ENCODE measurements at regions not wholly inside any gene's neighbourhood (a gene's known extent, or its start where the extent isn't known, plus 50 kb on each side); places are given as distances from the start of the nearest gene placed in this dataset.

GRCh38 chr1:55554611-55555010 lies 339.4 kb upstream of the USP24 start:
- H2AFZ ChIP-seq (ENCODE audit: low read length): no peak overlapping the region
- no peak overlapping the region for H3K4me3 ChIP-seq (ENCODE audit: low read depth, low read length, poor library complexity, severe bottlenecking)
- H3K9me2 ChIP-seq (ENCODE audit: low read depth, low read length): no peaks in the 10 kb centered on the region
- H3K9ac ChIP-seq (ENCODE audit: low read length): no peak overlapping the region
- no peaks in the 10 kb centered on the region for H3K9me3 ChIP-seq (ENCODE audit: low read length)
- TF ChIP-seq EZH2 (IDR thresholded peaks at IDR 0.05; ENCODE audit: borderline replicate concordance, low read length) (no peak), CTCF (IDR thresholded peaks at IDR 0.05; ENCODE audit: low read length) (no peak)
- no peak overlapping the region for H3K4me2 ChIP-seq (ENCODE audit: low read length)
- no peaks in the 10 kb centered on the region for H4K20me1 ChIP-seq (ENCODE audit: insufficient read depth, low read length)
- H3K79me2 ChIP-seq (ENCODE audit: insufficient read depth, low read length): no peaks in the 10 kb centered on the region
- H3K27me3 ChIP-seq (ENCODE audit: insufficient read depth, low read length): no peaks in the 10 kb centered on the region
- no peaks in the 10 kb centered on the region for H3K36me3 ChIP-seq (ENCODE audit: insufficient read depth, low read length)
- no peaks in the 10 kb centered on the region for H3F3A ChIP-seq (ENCODE audit: insufficient read depth, low read length)
- H3K4me1 ChIP-seq (ENCODE audit: insufficient read depth, low read length, severe bottlenecking): no peaks in the 10 kb centered on the region
- H3K27ac ChIP-seq (ENCODE audit: low read depth, low read length, poor library complexity, severe bottlenecking): no peak overlapping the region

GRCh38 chr1:55552636-55553035 lies 337.5 kb upstream of the USP24 start:
- Histone ChIP-seq H3K27ac (ENCODE audit: low read depth, low read length, poor library complexity, severe bottlenecking) (no peak overlapping the region), H3K4me3 (ENCODE audit: low read depth, low read length, poor library complexity, severe bottlenecking) (no peak overlapping the region), H3F3A (ENCODE audit: insufficient read depth, low read length) (no peaks in the 10 kb centered on the region), H3K36me3 (ENCODE audit: insufficient read depth, low read length) (no peaks in the 10 kb centered on the region), H3K4me1 (ENCODE audit: insufficient read depth, low read length, severe bottlenecking) (no peaks in the 10 kb centered on the region), H2AFZ (ENCODE audit: low read length) (no peak overlapping the region), H3K27me3 (ENCODE audit: insufficient read depth, low read length) (no peaks in the 10 kb centered on the region), H3K9ac (ENCODE audit: low read length) (no peak overlapping the region), H3K9me2 (ENCODE audit: low read depth, low read length) (no peaks in the 10 kb centered on the region), H4K20me1 (ENCODE audit: insufficient read depth, low read length) (no peaks in the 10 kb centered on the region; the same call in 1 of the 2 replicates), H3K79me2 (ENCODE audit: insufficient read depth, low read length) (no peaks in the 10 kb centered on the region), H3K4me2 (ENCODE audit: low read length) (no peak overlapping the region), H3K9me3 (ENCODE audit: low read length) (no peaks in the 10 kb centered on the region)
- TF ChIP-seq CTCF (IDR thresholded peaks at IDR 0.05; ENCODE audit: low read length) (no peak), EZH2 (IDR thresholded peaks at IDR 0.05; ENCODE audit: borderline replicate concordance, low read length) (no peak)

GRCh38 chr1:55547405-55547804 lies 332.2 kb upstream of the USP24 start:
- H2AFZ ChIP-seq (ENCODE audit: low read length): no peak overlapping the region
- no peaks in the 10 kb centered on the region for H3K27me3 ChIP-seq (ENCODE audit: insufficient read depth, low read length)
- no peak for TF ChIP-seq EZH2 (IDR thresholded peaks at IDR 0.05; ENCODE audit: borderline replicate concordance, low read length)
- no peak for TF ChIP-seq CTCF (IDR thresholded peaks at IDR 0.05; ENCODE audit: low read length)
- H3F3A ChIP-seq (ENCODE audit: insufficient read depth, low read length): no peaks in the 10 kb centered on the region
- H3K36me3 ChIP-seq (ENCODE audit: insufficient read depth, low read length): no peaks in the 10 kb centered on the region
- H4K20me1 ChIP-seq (ENCODE audit: insufficient read depth, low read length): no peaks in the 10 kb centered on the region; the same call in 1 of the 2 replicates
- no peak overlapping the region for H3K4me2 ChIP-seq (ENCODE audit: low read length)
- H3K79me2 ChIP-seq (ENCODE audit: insufficient read depth, low read length): no peaks in the 10 kb centered on the region
- no peak overlapping the region for H3K27ac ChIP-seq (ENCODE audit: low read depth, low read length, poor library complexity, severe bottlenecking)
- no peaks in the 10 kb centered on the region for H3K9me2 ChIP-seq (ENCODE audit: low read depth, low read length)
- no peak overlapping the region for H3K4me3 ChIP-seq (ENCODE audit: low read depth, low read length, poor library complexity, severe bottlenecking)
- no peak overlapping the region for H3K9ac ChIP-seq (ENCODE audit: low read length)
- no peaks in the 10 kb centered on the region for H3K4me1 ChIP-seq (ENCODE audit: insufficient read depth, low read length, severe bottlenecking)
- H3K9me3 ChIP-seq (ENCODE audit: low read length): no peaks in the 10 kb centered on the region
